Activated CD4-positive, alpha-beta T cell treated with anti-CD3 and anti-CD28 coated beads for 1 hour (primary cell): ENCODE measurements at regions not wholly inside any gene's neighbourhood (a gene's known extent, or its start where the extent isn't known, plus 50 kb on each side); places are given as distances from the start of the nearest gene placed in this dataset.
"Not testable (repeated sequence)": the region's sequence is repeated elsewhere in the genome, so short reads cannot be mapped to it uniquely, and the experiment has no call there.

Experiments used
- DNase-seq: peaks from one replicate; pipeline ENCODE4 v3.0.0-alpha.2; 2020

DNA sequence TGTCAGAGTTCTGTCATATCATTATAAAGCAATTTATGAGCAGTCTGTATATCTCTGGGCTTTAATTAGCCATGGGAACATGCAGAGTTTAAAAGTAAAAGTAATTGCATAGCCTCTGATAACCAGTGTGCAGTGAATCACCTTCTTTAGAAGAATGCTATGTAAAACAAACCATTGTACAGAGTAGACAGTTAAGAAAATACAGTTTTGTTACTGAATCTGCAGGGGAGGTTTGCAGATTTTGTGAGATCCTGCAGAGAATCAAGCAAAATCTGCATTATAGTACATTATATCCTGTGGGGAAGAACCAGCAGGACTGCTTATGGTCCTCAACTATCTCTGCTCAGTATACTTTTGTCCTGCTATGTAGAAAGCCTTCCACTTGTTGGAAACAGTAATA is 396.2 kb upstream of the NAALADL2 start:
- DNase-seq = no peak

DNA sequence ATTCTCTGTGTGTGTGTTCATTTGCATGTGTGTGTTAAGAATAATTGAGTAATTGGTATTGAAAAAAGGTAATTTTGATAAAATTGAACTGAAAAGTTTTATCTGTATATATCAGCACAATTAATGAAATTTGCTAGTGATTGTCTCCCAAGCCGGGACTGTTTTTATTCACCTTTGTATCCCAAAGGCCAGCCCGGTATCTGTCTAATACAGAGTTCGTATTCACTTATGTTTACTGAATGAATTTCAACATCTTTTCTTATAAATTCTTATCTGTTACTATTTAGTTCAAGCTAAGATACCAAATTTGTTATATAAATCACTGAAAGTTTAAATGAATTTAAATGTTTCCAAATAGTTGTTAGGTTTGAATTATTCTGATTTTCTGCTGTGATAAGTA is 394.0 kb upstream of the NAALADL2 start:
- DNase-seq = no peak

DNA sequence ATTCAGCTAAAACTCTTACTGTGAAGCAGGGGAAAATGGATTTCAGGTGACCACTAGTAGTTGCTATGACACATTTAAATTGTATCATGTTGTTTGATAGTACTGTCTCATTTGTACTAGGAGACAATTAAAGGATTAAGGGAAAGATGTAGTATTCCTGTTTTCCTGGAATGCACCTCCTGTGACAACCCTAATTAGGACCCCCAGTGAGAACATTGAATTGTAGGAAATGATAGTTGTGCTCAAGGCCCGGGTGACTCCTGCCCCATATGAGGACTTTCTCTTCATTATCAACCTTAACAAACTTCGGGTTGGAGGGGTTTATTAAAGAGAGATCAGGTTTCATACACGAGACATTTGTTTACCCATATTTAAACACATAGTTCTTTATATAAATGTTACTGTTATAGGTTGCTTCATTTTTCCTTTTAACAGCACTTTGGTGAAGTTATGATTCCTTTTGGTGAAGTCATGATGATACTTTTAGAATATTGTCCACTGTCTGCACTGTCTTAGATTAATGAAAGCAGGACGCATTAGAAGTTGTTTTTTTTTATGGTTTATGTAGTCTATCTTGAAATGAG is 392.6 kb upstream of the NAALADL2 start:
- DNase-seq = no peak

DNA sequence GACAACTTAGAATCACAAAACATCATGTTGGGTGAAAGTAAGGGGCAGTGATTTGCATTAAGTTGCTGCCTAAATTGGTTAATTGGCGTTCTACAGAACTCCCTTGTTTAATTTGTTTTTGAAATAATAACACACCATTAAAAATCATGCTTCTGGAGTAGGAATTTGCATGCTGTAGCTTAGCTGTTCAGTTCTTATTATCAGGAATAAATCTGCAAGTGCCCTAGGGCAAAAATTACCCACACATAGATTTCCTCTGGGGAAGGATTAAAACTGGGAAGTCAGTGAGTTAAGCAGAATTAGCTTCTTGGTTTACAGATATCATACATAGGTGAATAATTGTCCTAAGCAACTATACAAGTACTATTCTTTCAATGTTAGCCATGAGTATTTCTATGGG is 381.6 kb upstream of the NAALADL2 start:
- DNase-seq = no peak

DNA sequence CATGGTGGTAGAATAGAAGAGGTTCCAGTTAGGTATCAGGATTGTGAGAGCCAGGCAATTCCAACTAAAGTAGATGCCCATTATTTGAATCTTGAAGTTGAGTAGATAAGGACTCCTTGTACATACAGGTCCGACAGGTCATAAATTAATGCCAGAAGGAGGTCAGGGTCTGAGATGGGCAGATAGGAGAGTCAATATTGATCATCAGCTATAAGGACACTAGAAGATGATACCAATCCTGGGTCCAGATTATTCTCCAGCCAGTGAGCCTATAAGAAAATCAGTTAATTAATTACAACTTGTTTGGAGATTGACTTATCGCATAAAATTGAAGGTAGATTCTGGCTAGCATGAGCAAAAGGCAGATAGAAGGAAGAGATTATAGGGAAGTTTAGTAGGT is 378.4 kb upstream of the NAALADL2 start:
- no peak for DNase-seq

DNA sequence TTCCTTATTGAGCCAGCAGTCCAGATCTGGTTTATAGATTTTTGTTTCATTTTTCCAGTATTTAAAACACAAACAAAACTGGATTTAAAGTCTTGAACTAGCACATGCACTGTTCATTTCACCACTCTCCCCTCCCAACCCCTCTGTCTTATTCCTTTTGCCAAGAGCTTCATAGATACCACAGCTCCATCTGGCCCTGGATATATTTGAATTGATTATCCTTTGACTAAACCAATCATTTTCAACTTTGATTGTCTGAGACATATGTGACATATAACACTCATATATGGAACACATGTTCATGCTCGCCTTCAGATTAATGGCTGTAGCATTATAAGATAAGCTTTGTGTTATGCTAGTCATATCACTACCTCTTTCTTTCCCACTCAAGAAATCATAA is 376.6 kb upstream of the NAALADL2 start:
- DNase-seq = no peak

DNA sequence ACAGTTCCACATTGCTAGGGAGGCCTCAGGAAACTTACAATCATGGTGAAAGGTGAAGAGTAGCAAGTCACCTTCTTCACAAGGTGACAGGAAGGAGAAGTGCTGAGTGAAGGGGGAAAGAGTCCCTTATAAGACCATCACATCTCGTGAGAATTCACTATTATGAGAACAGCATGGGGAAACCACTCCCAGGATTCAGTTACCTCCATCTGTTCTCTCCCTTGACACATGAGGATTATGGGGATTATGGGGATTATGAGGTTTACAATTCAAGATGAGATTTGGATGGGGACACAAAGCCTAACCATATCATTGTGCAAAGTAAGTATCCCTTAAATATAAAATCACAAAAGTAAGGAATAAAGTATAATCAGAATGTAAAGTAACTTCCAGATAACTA is 375.9 kb upstream of the NAALADL2 start:
- no peak for DNase-seq

DNA sequence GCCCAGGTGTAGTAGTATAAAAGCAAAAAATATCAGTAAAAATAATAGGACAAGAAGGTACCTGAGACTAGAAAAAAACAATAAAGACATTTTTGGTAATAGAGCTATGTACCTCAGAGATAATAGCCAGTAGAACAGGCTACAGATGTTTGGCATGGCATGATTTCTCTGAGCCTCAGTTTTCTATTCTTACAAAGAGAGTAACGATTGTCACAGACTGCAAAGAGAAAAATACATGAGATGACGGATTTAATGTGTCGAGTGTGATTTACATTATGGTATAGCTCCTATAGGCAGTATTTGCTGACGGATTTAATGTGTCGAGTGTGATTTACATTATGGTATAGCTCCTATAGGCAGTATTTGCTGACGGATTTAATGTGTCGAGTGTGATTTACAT is 375.3 kb upstream of the NAALADL2 start:
- DNase-seq = not testable (repeated sequence)

DNA sequence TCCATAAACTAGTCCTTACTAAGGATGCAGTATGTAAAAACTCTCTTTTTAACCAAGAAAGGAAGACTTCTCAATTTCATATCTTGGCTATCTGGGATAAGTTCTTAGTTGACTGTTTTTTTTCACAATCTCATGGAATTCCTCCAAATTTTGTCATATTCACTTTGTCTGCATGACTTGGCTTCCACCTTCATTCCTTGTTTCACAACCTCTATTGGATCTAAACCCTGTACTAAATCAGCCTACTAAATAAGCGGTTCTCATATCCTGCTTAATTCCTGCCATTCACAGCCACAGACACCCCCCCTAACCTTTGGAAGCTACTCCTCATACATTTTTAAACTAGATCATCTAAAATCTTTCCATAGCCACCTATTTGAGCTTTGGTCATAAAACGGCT is 370.6 kb upstream of the NAALADL2 start:
- DNase-seq = no peak

DNA sequence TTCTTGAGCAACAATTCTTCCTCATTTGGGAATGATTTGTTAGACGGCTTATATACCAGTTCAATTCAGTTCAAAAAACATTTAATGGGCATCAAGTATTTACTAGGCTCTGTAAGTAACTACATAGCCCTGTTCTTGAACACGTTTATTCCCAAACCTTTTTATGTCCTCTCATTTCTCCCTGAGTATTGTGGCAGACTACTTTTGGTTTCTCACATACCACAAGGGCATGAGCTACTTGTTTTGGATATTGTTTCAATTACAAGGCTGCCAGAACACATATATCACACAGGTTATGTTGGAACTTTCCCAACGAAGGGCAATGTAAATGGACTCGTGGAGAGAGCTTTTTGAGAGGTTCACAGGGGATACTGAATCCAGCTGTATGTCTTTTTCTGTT is 363.8 kb upstream of the NAALADL2 start:
- no peak for DNase-seq

DNA sequence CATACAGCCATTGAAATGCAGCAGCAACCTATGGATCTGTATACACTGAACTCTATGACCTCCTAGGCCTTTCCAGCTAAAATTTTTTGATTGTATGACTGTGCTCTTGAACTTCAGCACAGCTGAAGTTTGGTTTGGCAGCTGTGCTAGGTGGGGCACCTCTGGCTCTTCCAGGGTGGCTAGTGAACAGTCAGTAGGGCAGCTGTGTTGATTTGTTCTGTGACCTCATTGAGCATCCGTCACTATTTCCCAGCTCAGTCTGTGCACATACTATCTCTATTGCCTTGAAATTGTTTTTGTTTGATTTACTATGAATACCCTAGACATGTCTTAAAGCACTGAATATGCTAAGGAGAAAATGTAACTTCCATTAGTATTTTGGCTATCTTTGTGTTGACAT is 363.2 kb upstream of the NAALADL2 start:
- no peak for DNase-seq

DNA sequence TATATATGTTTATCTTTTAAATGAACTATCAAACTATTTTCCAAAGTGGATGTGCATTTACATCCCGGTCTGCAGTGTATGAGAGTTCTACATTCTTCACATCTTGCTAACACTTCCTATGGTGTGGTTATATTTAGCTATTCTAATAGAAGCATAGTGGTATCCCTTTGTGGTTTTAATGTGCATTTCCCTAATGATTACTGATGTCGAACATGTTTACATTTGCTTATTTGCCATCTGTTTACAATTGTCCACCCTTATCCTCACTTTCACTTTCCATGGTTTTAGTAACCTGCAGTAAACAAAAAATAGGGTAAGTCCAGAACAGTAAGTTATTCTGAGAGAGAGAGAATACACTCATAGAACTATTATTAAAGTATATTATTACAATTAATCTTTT is 360.5 kb upstream of the NAALADL2 start:
- DNase-seq = no peak

DNA sequence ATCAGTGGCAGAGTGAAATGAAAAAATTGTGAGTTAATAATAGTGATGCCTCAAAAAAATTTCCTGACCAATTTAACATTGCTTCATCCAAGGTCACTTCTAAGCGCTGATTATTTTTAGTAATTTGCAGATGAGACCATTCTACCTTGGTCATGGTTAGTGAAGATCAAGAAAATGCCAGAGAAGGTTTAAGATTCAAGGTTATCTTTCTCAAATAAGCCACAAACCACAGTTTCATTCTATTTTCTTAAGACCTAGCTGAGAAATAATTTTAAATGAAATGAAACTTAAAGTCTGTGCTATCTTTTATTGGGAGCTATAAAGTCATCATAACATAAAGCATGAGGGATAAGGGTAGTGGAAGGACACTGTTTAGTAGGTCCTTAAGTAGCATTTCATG is 353.9 kb upstream of the NAALADL2 start:
- no peak for DNase-seq

DNA sequence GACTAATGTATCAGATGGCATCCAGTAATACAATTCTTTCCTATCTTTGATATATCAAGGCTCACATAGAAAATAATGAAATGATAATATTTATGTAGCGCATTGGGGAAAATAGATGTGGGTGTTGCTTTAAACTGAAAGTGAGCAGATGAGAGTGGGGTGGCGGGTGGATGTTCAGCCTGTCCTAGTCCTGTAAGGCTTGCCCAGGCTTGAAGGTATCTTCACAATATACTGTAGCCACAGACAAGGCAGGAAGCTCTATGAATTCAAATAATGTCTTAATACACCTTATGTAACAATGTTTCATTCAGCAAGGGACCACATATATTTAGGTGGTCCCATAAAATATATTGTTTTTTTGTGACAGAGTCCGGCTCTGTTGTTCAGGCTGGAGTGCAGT is 334.9 kb upstream of the NAALADL2 start:
- no peak for DNase-seq

DNA sequence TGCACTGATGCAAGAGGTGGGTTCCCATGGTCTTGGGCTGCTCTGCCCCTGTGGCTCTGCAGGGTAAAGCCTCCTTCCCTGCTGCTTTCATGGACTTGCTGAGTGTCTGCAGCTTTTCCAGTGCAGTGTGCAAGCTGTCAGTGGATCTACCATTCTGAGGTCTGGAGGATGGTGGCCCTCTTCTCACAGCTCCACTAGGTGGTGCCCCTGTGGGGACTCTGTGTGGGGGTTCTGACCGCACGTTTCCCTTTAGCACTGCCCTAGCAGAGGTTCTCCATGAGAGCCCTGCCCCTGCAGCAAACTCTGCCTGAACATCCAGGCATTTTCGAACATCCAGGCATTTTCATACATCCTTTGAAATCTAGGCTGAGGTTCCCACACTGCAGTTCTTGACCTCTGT is 329.8 kb upstream of the NAALADL2 start:
- no peak for DNase-seq

DNA sequence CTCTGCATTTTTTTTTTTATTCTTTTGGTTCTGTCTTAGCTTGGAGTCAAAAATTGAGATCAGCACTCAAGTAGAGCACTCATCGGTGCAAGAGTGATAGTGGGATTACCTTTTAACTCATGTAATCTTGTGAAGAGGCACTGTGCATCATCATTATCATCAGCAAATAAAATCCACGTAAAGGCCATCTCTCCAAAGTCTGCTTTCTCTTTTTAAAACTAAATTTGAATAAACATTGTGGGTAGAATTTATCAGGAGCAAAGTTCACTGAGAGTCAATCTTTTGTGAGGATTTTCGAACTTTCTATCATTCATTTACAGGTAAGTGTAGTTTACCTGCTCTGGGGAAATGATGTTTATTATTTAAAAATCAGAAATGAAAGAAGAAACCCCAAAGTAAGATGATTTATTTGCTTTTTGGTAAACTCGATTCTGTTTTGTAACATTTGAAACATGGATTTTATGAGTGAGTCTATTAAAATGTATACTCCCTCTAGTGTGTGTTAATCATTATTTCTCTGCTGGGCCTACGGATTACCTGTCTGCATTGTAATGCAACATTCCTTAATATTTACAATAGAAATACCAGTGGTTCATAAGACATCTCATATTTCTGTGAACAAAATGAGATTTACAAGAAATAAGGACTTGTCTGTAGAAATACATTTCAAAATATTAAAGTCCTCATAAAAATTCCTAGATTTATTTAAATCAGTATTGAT is 327.7 kb upstream of the NAALADL2 start:
- no peak for DNase-seq

DNA sequence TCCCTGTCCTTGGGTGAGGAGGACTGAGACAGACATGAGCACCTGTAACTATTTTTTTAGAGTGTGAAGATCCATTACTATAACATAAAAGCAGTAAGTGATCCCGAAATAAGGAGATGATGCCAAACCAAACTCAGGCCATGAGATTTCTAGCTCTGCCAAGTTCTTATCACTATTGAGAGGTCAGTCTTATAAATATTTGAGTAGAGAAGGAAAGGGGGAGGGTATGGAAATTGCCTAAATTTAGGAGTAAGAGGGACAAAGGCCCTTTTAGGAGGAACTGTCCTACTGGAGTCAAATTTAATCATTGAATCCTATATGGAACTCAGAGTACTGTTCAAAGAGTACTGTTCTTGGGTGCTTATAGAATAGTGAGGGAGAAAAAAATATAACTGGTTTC is 326.9 kb upstream of the NAALADL2 start:
- no peak for DNase-seq

DNA sequence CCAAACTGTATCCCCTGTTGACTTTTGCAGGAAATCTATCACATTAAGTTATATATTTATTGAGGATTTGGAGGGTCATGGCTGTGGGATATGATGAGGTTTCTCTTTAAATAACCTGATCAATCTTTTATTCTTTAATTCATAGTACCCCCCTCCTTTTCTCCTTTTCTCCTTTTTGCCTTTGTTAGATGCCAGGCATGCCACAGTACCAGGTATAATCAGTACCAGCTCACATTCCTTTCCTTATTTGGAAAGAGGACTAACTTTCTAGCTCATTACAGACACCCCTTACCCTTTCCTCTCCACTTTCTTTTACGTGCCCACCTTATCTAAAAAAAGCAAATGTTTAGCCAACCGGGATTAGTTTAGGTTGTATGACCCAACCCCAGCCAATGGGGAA is 326.4 kb upstream of the NAALADL2 start:
- no peak for DNase-seq

DNA sequence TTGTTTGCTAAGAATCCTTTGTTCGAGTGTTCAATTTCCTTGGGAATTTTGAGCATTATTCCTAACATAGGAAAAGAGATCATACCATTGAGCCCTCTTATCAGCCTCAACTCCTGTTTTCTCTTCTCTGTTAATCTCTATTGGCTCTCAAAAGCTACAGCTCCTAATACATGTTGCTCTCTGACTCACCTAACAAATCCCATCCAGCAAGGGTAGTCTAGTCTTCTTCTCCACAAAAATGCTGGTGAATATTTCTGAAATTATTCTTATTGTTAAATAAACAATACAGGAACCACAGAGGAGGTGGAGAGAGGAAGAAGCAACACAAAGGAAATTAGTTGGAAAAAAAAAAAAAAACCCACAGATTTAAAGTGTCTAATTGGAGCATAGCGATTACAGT is 325.8 kb upstream of the NAALADL2 start:
- no peak for DNase-seq

DNA sequence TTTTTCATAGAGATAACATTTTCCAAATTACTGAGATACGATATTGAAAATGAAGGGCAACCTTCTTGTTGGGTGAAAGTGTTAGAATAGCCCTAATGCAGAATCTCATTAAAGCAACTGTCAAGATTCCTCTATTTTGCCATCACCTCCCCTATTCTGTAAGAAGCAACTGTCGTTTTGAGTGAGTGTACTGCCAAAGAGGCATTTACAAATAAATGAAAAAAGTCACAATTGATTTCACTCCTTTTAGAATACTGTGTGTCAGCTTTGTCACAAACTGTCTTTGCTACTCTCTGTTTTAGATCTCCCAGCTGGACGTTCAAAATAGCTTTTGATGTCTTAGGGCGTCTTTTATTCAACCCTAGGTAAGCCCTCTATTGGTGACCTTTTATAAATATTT is 322.8 kb upstream of the NAALADL2 start:
- DNase-seq = no peak

DNA sequence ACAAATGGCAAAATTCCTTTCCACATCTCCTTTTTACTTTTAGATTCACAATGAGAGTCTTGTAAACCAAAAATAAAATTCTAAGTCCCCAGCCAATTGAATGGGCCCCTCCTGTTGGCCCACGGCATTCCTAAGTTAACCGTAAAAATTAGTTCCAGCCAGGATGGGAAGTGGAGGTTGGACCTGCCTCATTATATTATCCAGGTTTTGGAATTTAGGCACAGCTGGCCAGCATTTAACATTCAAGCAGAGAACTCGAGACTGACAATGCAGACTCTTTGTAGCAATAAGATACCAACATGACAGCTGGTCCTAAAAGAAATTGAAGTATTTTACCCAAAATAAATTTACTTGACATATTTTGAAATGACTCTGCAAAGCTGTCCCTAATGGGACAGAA is 321.0 kb upstream of the NAALADL2 start:
- no peak for DNase-seq

DNA sequence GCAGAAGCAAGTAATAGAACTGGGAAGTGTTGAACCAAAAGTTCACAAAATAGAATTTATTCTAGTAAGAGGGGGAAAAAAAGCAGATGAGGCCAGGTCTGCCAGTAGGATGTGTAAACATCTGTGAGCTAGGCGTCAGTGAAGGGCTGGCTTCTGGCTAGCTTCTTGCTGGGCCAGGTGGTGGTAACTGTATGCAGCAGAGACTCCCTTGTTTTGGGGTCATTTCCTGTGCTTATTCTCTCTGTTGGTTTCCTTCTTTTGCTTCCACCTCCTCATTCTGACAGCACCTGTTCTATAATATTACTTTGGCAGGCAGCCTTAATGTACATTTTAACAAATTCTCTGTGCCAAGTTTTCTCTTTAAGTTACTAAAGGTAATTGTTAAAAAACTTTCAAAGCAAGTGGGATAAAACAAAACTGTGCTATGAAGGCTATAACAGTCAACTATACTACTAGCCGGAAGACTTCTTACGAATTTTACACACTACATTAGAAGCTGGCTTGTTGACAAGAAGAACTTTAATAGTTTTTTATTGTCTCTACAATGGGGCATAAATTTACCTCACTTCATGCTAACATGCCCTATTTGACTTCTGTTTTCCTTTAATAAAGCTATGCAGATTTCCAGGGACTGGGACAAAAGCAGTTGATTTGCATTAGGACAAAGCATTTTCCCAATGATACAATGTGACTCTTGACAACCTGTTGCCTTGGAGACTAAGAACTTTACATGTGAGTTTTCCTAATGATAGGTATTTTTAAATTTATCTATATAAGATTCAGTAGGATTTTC is 318.8 kb upstream of the NAALADL2 start:
- no peak for DNase-seq

DNA sequence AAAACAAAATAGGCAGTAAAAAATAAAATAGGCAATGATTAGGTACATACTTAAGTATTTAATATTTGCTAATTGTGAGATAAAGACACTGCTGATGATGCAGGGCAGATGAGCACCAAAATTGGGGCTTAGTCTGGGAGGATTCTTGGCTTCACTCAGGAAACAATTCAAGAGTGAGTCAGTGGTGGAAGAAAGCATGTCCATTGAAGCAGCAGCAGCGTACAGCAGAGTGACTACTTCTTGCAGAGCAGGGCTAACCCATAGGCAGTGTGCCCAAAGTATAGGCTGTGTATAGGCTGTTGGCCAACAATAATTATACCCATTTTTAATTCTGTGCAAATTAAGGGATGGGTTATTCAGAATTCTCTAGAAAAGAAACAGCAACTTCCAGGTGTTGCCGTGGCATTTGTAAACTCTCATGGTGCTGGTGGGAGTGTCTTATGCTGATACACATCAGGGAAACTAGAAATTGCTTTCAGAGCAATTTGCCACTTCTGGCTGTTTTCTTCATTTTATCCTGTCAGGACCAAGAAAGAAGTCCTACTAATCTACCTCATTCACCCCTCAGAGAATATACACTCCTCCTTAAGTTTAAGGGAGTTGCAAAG is 317.3 kb upstream of the NAALADL2 start:
- DNase-seq = no peak
